ENCODE measurements at regions not wholly inside any gene's neighbourhood (a gene's known extent, or its start where the extent isn't known, plus 50 kb on each side); places are given as distances from the start of the nearest gene placed in this dataset.

- no peak overlapping the region for H3K27ac Mint-ChIP-seq
- no peaks in the 10 kb centered on the region for H3K36me3 Mint-ChIP-seq
- no peaks in the 10 kb centered on the region for H3K27me3 Mint-ChIP-seq
- peaks cover 6% of the 10 kb centered on the region for H3K9me3 Mint-ChIP-seq
- H3K4me1 Mint-ChIP-seq = no peaks in the 10 kb centered on the region
- no peak overlapping the region for H3K4me3 Mint-ChIP-seq
These were observed 222.9 kb upstream of the NCKAP5 start for GRCh38 chr2:133791191-133791590.

DNA sequence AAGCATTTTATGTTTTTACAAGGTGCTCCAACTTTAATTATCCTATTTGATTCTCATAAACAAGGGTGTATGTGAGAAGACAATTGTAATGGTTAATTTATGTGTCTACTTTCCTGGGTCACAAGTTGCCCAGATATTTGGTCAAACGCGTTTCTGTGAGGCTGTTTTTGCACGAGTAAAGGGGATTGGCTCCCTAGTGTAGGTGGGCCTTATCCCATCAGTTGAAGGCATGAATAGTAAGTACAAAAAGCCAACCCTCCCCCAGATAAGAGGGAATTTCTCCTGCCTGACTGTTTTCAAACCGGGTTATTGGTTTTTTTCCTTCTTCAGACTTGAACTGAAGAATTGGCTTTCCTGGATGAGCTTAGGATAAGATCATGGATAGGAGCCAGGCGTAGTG is 224.0 kb upstream of the NCKAP5 start:
- Mint-ChIP-seq H3K36me3 (no peaks in the 10 kb centered on the region), H3K9me3 (peaks cover 6% of the 10 kb centered on the region), H3K4me3 (no peak overlapping the region), H3K27me3 (no peaks in the 10 kb centered on the region), H3K4me1 (no peaks in the 10 kb centered on the region), H3K27ac (no peak overlapping the region)

GRCh38 chr2:133794114-133794513 is 225.9 kb upstream of the NCKAP5 start:
- Mint-ChIP-seq H3K4me1 (no peaks in the 10 kb centered on the region), H3K36me3 (no peaks in the 10 kb centered on the region), H3K9me3 (peaks cover 6% of the 10 kb centered on the region), H3K27me3 (no peaks in the 10 kb centered on the region), H3K4me3 (no peak overlapping the region), H3K27ac (no peak overlapping the region)

DNA sequence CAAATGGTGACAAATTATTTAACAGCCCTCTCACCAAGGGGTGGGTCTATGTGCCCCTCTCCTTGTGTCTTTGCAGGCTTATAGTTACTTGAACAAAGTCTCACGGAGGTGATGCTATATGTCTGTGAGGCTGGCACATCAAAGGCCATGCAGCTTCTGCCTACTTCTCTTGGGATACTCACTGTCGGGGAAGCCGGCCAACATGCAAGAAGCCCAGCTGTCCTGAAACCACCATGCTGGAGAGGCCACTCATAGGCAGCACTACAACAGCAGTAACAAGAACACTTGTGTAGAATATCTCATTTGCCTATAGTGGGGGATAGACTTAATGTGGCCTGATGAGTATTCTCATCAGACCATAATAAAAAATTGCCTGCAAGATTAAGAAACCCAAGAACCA is 233.7 kb upstream of the NCKAP5 start:
- Mint-ChIP-seq H3K9me3 (no peaks in the 10 kb centered on the region), H3K27me3 (peaks cover 13% of the 10 kb centered on the region), H3K36me3 (no peaks in the 10 kb centered on the region), H3K4me3 (no peak overlapping the region), H3K27ac (no peak overlapping the region), H3K4me1 (no peaks in the 10 kb centered on the region)

DNA sequence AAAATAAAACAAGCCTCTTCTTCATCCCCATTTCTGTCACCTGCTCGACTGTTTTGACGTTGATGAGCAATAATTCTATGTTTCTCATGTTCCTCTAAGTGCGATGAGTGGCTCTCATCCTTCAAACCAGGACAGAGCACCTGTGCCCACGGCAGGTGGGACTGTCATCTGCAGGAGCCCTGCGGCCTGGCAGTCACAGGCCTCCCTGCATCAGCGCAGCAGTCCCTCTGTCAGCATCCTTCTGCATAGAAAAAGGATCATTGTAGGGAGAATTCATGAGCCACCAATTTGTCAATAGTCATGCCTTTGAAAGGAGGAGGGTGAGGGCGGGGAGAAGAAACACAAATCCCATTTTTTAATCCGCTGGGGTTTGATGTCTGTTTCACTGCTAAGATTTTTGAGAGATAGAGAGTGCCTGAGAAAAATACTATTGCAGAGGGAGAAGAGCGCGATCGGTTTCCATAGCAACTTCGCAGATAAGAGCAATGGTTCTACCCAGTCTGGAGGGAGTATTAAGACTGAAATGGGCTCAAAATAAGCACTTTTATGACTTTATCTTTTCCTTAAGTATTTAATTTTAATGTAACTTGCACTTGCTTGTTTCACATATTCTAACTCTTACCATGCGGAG is 234.3 kb upstream of the NCKAP5 start:
- Mint-ChIP-seq H3K4me1 (no peaks in the 10 kb centered on the region), H3K36me3 (no peaks in the 10 kb centered on the region), H3K9me3 (no peaks in the 10 kb centered on the region), H3K4me3 (no peak overlapping the region), H3K27me3 (peaks cover 16% of the 10 kb centered on the region), H3K27ac (no peak overlapping the region)

DNA sequence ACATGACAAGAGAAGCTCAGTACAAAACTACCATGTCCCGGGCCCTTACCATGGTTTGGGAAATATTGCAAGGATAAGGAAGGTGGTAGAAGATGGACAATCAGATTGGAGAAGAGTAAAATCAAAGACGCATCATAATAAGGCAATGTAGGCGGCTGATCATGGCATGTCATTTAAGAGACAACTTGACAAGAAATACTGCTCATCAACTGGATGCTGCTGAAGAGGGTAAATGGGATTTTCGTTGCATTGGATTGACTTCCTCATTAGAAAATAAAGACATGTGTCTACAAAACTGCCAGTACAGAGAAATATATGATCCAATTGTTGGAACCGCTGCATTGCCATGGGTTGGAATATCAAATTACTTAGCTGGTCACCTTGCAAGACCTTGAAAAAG is 238.3 kb upstream of the NCKAP5 start:
- peaks cover 12% of the 10 kb centered on the region for H3K9me3 Mint-ChIP-seq
- H3K27ac Mint-ChIP-seq = no peak overlapping the region
- no peak overlapping the region for H3K4me3 Mint-ChIP-seq
- H3K4me1 Mint-ChIP-seq = no peaks in the 10 kb centered on the region
- peaks cover 12% of the 10 kb centered on the region for H3K27me3 Mint-ChIP-seq
- H3K36me3 Mint-ChIP-seq = no peaks in the 10 kb centered on the region

- H3K27me3 Mint-ChIP-seq = peaks cover 9% of the 10 kb centered on the region
- no peak overlapping the region for H3K4me3 Mint-ChIP-seq
These were observed 241.2 kb upstream of the NCKAP5 start for GRCh38 chr2:133809485-133809884.

DNA sequence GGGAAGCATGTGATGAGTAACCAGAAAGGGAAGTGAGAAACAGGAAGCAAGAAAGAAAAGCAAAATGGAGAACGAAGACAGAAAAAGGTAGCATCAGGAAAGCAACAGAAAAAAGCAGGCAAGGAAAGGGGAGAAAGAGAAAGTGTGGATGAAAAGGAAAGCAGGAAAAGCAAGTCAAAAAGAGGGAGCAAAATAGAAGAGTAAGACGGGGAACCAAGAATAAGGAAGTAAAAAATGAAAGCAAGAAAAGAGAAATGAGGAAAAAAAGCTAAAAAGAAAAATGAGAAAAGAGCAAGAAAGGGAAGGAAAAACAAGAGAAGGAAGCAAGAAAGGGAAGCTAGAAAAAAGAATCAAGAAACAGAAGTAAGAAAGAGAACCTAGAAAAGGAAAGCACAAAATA is 242.3 kb upstream of the NCKAP5 start:
- Mint-ChIP-seq H3K36me3 (no peaks in the 10 kb centered on the region), H3K4me3 (no peak overlapping the region), H3K27ac (no peak overlapping the region), H3K4me1 (no peaks in the 10 kb centered on the region), H3K27me3 (peaks cover 9% of the 10 kb centered on the region), H3K9me3 (peaks cover 12% of the 10 kb centered on the region)

More at GRCh38 chr2:133809485-133809884, 241.2 kb upstream of the NCKAP5 start:
- no peaks in the 10 kb centered on the region for H3K4me1 Mint-ChIP-seq
- H3K27ac Mint-ChIP-seq = no peak overlapping the region
- H3K36me3 Mint-ChIP-seq = no peaks in the 10 kb centered on the region
- peaks cover 12% of the 10 kb centered on the region for H3K9me3 Mint-ChIP-seq

DNA sequence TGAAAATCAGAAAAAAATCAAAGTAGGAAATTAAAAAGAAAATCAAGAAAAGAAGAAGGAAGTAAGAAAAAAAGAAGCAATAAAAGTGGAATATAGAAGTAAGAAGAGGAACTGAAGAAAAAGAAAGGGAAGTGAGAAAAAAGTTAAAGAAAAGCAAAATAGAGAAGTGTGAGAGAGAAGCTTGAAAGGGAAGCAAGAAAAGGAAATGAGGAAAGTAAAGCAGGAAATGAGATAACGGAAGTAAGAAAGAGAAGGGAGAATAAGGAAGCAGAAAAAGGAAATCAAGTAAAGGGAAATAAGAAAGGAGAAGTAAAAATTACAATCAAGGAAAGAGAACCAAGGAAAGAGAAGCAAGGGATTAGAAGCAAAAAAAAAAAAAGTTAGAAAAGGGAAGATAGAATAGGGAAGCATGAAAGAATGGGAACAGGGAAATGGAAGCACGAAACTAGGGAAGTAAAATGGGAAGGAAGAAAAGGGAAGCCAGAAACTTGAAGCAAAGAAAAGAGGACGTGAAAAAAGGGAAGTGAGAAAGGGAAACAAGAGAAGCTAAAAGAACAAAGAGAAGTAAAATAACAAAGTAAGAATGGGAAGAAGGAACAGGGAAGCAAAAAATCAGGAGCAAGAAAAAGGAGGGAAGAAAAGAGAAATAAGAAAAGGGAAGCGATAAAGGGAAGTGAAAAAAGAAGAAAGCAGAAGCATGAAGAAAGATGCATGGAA is 243.3 kb upstream of the NCKAP5 start:
- H3K27ac Mint-ChIP-seq = no peak overlapping the region
- H3K36me3 Mint-ChIP-seq = no peaks in the 10 kb centered on the region
- H3K4me3 Mint-ChIP-seq = no peak overlapping the region
- peaks cover 12% of the 10 kb centered on the region for H3K9me3 Mint-ChIP-seq
- peaks cover 5% of the 10 kb centered on the region for H3K27me3 Mint-ChIP-seq
- no peaks in the 10 kb centered on the region for H3K4me1 Mint-ChIP-seq

DNA sequence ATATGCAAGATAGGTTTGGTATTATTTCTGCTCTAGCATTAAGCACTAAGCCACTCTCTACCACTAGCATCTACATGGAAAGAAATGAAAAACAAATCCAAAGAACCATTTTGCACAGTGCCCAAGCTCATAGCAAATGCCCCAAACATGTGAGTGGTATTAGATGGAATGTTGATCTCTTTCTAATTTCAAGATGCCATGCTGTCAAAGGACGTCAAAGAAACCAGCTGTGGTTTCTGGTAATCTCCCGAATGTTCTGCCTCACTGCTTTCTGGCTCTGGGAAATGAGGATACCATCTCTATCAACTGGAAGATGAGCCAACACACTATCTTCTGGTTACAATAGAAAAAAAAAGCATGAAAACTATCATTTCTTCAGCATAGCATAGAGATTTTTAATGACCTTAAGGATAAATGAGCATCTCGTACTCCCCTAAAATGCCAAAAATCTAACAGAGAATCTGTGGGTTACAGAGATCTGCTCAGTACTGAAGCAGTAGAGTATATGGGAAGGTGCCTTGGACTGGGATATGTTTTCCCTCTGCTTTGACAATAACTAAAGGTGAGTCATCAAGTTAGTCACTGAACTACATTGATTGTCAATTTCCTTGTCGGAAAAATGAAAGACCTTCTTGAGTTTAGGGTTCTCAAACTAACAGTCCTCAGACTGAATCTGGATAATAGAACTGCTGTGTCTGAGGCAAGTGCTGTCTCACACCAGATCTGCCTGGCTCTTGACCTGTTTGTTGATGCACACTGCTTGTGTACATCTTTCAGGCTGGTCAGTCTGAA is 244.8 kb upstream of the NCKAP5 start:
- no peaks in the 10 kb centered on the region for H3K36me3 Mint-ChIP-seq
- H3K27me3 Mint-ChIP-seq = peaks cover 1% of the 10 kb centered on the region
- H3K27ac Mint-ChIP-seq = no peak overlapping the region
- no peak overlapping the region for H3K4me3 Mint-ChIP-seq
- no peaks in the 10 kb centered on the region for H3K4me1 Mint-ChIP-seq
- H3K9me3 Mint-ChIP-seq = peaks cover 12% of the 10 kb centered on the region

DNA sequence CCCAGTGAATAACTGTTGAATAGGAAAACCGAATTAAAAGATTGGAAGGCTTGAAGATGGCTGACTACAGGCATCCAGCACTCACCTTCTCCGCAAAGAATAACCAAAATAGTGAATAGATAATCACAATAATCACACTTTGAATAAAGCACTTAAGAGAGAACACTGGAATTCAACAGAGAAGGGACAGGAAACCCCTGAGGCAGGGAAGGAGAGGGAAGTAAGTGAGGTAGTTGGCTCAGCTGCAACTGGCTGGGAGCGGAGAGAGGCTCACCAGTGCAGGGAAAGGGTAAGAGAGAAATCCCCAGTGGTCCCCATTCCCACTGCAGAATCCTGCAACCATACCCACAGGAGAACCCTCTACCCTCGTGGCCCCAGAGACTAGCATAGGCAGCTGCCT is 246.6 kb upstream of the NCKAP5 start:
- Mint-ChIP-seq H3K4me1 (no peaks in the 10 kb centered on the region), H3K4me3 (no peak overlapping the region), H3K9me3 (peaks cover 12% of the 10 kb centered on the region), H3K36me3 (no peaks in the 10 kb centered on the region), H3K27ac (no peak overlapping the region), H3K27me3 (peaks cover 2% of the 10 kb centered on the region)

DNA sequence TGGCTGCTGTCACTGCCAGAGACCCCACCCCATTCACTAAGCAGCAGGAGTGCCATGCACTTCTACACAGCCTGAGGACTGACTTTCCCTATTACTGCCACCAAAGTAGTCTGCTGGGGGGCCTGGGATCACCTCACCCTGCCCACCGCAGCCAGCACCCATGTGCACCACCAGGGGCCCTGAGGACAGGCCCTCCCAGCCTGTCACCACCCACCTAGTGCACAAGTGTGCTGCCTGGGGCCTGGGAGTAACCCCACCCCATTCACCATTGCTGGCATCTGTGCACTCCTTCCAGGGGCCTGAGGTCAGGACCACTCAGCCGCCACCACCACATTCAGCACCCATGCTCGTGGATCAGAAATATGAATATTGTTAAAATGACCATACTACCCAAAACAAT is 247.8 kb upstream of the NCKAP5 start:
- Mint-ChIP-seq H3K36me3 (no peaks in the 10 kb centered on the region), H3K27ac (no peak overlapping the region), H3K4me3 (no peak overlapping the region), H3K9me3 (peaks cover 3% of the 10 kb centered on the region), H3K27me3 (peaks cover 2% of the 10 kb centered on the region), H3K4me1 (no peaks in the 10 kb centered on the region)

DNA sequence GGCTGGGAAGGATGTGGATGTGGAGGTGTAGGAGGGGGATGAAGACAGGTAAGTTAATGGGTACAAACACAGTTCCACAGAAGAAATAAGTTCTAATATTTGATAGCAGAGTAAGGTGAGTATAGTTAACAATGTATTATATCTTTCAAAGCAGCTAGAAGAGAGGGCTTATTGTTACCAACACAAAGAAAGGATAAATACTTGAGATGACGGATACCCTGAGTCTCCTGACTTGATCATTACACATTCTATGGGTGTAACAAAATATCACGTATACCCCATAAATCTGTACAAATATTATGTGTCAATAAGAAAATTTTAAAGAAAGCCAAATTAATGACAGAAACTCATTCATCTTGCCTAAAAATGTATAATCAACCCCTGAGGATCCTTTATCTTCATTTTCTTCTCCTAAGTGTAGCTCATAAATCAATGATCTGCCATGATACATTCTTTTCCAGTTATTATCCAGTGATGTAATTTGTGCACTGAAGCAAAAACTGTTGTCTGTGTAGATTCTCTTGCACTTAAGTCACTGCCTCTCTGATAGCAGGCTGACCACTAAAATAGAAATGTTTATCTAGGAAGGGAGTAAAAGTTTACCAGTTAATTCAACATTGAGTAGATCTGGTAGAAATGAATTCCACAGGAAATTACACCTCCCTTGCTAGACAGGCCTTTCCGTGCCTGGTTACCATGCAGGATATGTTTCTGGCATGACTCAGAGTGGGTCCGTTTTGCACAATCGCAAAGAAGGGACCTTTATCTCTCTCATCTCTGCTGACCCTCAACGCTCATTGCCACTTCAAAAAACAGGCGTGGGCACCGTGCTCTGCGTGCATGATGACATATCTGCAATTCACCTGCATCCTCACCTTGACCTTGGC is 249.7 kb upstream of the NCKAP5 start:
- Mint-ChIP-seq H3K4me3 (no peak overlapping the region), H3K27me3 (peaks cover 2% of the 10 kb centered on the region), H3K9me3 (no peaks in the 10 kb centered on the region), H3K4me1 (no peaks in the 10 kb centered on the region), H3K27ac (no peak overlapping the region), H3K36me3 (no peaks in the 10 kb centered on the region)

- Mint-ChIP-seq H3K36me3 (no peaks in the 10 kb centered on the region), H3K9me3 (no peaks in the 10 kb centered on the region), H3K27me3 (peaks cover 2% of the 10 kb centered on the region), H3K4me1 (no peaks in the 10 kb centered on the region), H3K27ac (no peak overlapping the region), H3K4me3 (no peak overlapping the region)
These were observed 250.4 kb upstream of the NCKAP5 start for GRCh38 chr2:133818661-133819060.

- Mint-ChIP-seq H3K9me3 (no peaks in the 10 kb centered on the region), H3K4me3 (no peak overlapping the region), H3K36me3 (no peaks in the 10 kb centered on the region), H3K27ac (no peak overlapping the region), H3K4me1 (no peaks in the 10 kb centered on the region), H3K27me3 (peaks cover 2% of the 10 kb centered on the region)
These were observed 251.6 kb upstream of the NCKAP5 start for GRCh38 chr2:133819906-133820305.
